HG02588 (cell line): ENCODE measurements at regions not wholly inside any gene's neighbourhood (a gene's known extent, or its start where the extent isn't known, plus 50 kb on each side); places are given as distances from the start of the nearest gene placed in this dataset.

Experiments used
- ATAC-seq: cut with Tn5 transposase; IDR thresholded peaks from one replicate; pipeline ENCODE4 v1.9.1; 2021; ENCODE audit warnings: mild to moderate bottlenecking, moderate library complexity; ENCODE audit not compliant: unreplicated experiment

GRCh38 chr7:106797937-106798336 is 67.1 kb upstream of the PIK3CG start:
- ATAC-seq = no peak

- ATAC-seq = no peak
Observed at GRCh38 chr7:106802589-106802988, 62.5 kb upstream of the PIK3CG start.

GRCh38 chr7:106806556-106806955 is 58.5 kb upstream of the PIK3CG start:
- ATAC-seq = no peak

GRCh38 chr7:106807474-106807873 is 57.6 kb upstream of the PIK3CG start:
- ATAC-seq = no peak

GRCh38 chr7:106808967-106809635 is 56.0 kb upstream of the PIK3CG start:
- ATAC-seq = no peak

GRCh38 chr7:106811472-106811871 is 53.6 kb upstream of the PIK3CG start:
- ATAC-seq = no peak

GRCh38 chr7:106812027-106812643 is 52.9 kb upstream of the PIK3CG start:
- no peak for ATAC-seq

GRCh38 chr7:106813705-106814305 is 51.3 kb upstream of the PIK3CG start:
- ATAC-seq = no peak

GRCh38 chr7:106814887-106815286 is 50.2 kb upstream of the PIK3CG start:
- no peak for ATAC-seq
